Lung microvascular endothelial cell (primary cell): ENCODE measurements at regions not wholly inside any gene's neighbourhood (a gene's known extent, or its start where the extent isn't known, plus 50 kb on each side); places are given as distances from the start of the nearest gene placed in this dataset.

ENCODE experiments used
- DNase-seq, 2 donors: peaks; one replicate each; pipeline versions ENCODE4 v3.0.0 to v3.0.0-alpha.2; 2010; ENCODE audit warnings: low read depth in 2 of 2

- DNase-seq, result no peak
Observed at GRCh38 chr17:79521225-79521624, 89.6 kb downstream of the RBFOX3 start.

- DNase-seq, result no peak
Observed at GRCh38 chr17:79520167-79521165, 90.4 kb downstream of the RBFOX3 start.

GRCh38 chr17:79519601-79520000, 91.2 kb downstream of the RBFOX3 start:
- DNase-seq, result no peak

- no peak for DNase-seq
Observed at GRCh38 chr17:79518585-79519523, 92.0 kb downstream of the RBFOX3 start.

- DNase-seq, result no peak
Observed at GRCh38 chr17:79517827-79518584, 92.8 kb downstream of the RBFOX3 start.

- no peak for DNase-seq
Observed at GRCh38 chr17:79515646-79516571, 94.9 kb downstream of the RBFOX3 start.

GRCh38 chr17:79515110-79515509, 95.7 kb downstream of the RBFOX3 start:
- DNase-seq, result no peak

- no peak for DNase-seq
Observed at GRCh38 chr17:79513820-79514535, 96.9 kb downstream of the RBFOX3 start.

GRCh38 chr17:79513206-79513605, 97.6 kb downstream of the RBFOX3 start:
- no peak for DNase-seq

GRCh38 chr17:79511471-79511870, 99.4 kb downstream of the RBFOX3 start:
- DNase-seq, result no peak

- no peak for DNase-seq
Observed at GRCh38 chr17:79510071-79510470, 100.8 kb downstream of the RBFOX3 start.

GRCh38 chr17:79509490-79509889, 101.4 kb downstream of the RBFOX3 start:
- no peak for DNase-seq

GRCh38 chr17:79509008-79509407, 101.8 kb downstream of the RBFOX3 start:
- no peak for DNase-seq

- DNase-seq, result no peak
Observed at GRCh38 chr17:79508291-79508716, 102.5 kb downstream of the RBFOX3 start.

- DNase-seq, result no peak
Observed at GRCh38 chr17:79506955-79507354, 103.9 kb downstream of the RBFOX3 start.

- DNase-seq, result no peak
Observed at GRCh38 chr17:79506150-79506870, 104.5 kb downstream of the RBFOX3 start.

- no peak for DNase-seq
Observed at GRCh38 chr17:79505199-79505598, 105.7 kb downstream of the RBFOX3 start.

GRCh38 chr17:79504181-79504605, 106.7 kb downstream of the RBFOX3 start:
- DNase-seq, result no peak
